ENCODE measurements at regions not wholly inside any gene's neighbourhood (a gene's known extent, or its start where the extent isn't known, plus 50 kb on each side); places are given as distances from the start of the nearest gene placed in this dataset.

- TF ChIP-seq, protein P1, sequence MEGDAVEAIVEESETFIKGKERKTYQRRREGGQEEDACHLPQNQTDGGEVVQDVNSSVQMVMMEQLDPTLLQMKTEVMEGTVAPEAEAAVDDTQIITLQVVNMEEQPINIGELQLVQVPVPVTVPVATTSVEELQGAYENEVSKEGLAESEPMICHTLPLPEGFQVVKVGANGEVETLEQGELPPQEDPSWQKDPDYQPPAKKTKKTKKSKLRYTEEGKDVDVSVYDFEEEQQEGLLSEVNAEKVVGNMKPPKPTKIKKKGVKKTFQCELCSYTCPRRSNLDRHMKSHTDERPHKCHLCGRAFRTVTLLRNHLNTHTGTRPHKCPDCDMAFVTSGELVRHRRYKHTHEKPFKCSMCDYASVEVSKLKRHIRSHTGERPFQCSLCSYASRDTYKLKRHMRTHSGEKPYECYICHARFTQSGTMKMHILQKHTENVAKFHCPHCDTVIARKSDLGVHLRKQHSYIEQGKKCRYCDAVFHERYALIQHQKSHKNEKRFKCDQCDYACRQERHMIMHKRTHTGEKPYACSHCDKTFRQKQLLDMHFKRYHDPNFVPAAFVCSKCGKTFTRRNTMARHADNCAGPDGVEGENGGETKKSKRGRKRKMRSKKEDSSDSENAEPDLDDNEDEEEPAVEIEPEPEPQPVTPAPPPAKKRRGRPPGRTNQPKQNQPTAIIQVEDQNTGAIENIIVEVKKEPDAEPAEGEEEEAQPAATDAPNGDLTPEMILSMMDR (IDR thresholded peaks at IDR 0.05; ENCODE audit: low read depth, low read length) = no peak
- no peak for DNase-seq (ENCODE audit: extremely low read depth, low read depth)
These were observed 75.6 kb upstream of the RNU6ATAC start for GRCh38 chr9:134239939-134240338.

DNA sequence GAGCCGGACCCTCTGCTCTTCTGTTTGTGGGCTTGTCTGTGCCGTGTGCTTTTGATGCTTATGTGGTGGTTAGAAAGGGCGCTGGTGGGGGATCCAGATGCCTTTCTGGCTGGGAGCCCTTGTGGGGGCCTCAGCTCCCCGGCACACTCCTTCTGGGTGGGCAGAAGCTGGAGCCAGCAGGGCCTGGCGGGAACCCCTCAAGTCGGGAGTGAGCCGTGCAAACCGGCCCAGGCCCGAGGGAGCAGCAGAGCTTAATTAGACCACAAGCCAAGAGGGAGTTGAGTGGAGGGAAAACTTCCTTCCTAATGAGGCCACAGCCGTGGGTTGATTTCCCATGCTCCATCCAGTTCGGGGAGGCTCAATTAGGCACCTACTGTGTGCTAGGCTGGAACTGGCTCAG, 76.0 kb upstream of the RNU6ATAC start:
- TF ChIP-seq, protein P1 (IDR thresholded peaks at IDR 0.05; ENCODE audit: low read depth, low read length) = no peak
- DNase-seq (ENCODE audit: extremely low read depth, low read depth) = no peak

DNA sequence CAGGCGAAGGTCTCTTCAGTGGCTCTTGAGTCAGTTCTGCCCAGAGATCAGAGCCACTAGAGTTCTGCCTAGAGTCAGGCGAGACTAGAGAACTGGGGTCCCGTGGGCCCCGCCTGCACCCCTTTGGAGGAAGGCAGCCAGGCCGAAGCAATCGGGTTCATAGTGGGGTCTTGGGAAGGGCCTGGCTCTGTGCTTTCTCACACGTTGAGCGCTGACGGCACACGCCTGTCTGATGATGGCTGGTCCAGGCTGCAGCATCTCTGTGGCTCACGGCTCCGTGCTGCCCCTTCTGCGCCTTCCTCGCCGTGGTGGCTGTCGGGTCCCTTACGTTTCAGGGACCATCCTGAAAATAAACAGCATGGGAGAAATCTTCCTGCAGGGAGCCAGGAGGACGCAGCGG, 78.3 kb upstream of the RNU6ATAC start:
- TF ChIP-seq, protein P1 (IDR thresholded peaks at IDR 0.05; ENCODE audit: low read depth, low read length) = no peak

DNA sequence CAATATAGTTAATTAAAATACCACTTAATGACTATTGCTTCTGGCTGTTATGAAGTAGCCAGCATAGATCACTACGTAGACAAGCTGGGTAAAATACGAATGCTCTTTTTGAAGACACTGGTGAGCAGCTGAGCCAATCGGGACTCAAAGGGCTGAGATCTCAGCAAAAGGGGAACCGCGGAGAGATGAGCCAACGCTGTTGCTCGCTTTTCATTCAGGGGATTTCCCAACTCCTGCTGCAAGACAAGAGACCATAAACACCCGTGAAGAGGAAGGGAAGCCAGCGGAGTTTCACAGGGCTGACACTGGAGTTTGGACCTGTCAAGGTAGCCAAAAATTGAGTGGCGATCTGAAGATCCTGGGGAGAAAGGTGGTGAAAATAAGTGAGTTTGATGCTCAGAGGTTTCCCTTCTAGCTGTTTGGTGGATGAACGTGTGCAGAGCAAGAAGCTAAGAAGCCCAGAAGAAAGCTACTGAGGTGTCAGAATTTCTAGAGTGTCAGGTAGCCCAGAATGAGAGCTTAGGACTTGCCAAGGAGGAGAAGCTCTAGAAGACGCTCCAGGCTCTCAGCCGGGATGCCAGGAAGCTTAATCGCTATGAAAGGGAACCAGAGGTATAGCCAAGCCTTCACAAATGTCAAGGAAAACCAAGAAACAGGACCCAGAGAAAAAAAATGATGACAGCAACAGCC, 79.6 kb upstream of the RNU6ATAC start:
- TF ChIP-seq, protein P1 (IDR thresholded peaks at IDR 0.05; ENCODE audit: low read depth, low read length) = no peak
- no peak for DNase-seq (ENCODE audit: extremely low read depth, low read depth)

More for the DNA sequence above, 78.3 kb upstream of the RNU6ATAC start:
- DNase-seq (ENCODE audit: extremely low read depth, low read depth) = no peak

GRCh38 chr9:134245179-134245578, 80.8 kb upstream of the RNU6ATAC start:
- TF ChIP-seq, protein P1 (IDR thresholded peaks at IDR 0.05; ENCODE audit: low read depth, low read length) = no peak
- DNase-seq (ENCODE audit: extremely low read depth, low read depth) = no peak

- TF ChIP-seq, protein P1 (IDR thresholded peaks at IDR 0.05; ENCODE audit: low read depth, low read length) = no peak
- DNase-seq (ENCODE audit: extremely low read depth, low read depth) = no peak
These were observed 78.2 kb upstream of the RXRA start for GRCh38 chr9:134247918-134248631.

- TF ChIP-seq, protein P1 (IDR thresholded peaks at IDR 0.05; ENCODE audit: low read depth, low read length) = no peak
- no peak for DNase-seq (ENCODE audit: extremely low read depth, low read depth)
These were observed 74.8 kb upstream of the RXRA start for GRCh38 chr9:134251296-134252069.

Measured in AG09319 (cell line).